ENCODE measurements at regions not wholly inside any gene's neighbourhood (a gene's known extent, or its start where the extent isn't known, plus 50 kb on each side); places are given as distances from the start of the nearest gene placed in this dataset.

DNA sequence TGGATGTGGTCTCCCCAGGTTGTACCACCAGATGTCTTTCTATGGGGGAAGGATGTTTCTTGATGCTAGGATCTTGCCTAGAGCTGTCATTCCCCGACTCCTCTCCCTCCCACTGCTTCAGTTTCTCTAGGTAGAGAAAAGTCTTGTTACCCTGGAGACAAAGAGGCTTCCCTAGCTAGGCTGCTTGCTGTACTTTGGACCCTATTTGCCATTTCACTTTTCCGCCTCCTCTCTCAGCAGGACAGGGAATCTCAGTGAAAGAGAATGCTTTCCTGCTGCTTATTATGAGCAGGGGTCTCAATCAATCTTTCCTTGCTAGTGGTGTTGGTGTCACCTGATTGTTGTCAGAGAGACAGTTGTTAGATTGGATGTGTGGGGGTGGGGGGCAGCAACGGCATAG lies 818.8 kb upstream of the GYPC start:
- TF ChIP-seq CTCF (IDR thresholded peaks at IDR 0.05; ENCODE audit: insufficient read depth, low read depth, low read length): no peak
- no peak for DNase-seq (ENCODE audit: low read depth)
- H3K4me3 ChIP-seq (ENCODE audit: low read depth, low read length): no peak overlapping the region

DNA sequence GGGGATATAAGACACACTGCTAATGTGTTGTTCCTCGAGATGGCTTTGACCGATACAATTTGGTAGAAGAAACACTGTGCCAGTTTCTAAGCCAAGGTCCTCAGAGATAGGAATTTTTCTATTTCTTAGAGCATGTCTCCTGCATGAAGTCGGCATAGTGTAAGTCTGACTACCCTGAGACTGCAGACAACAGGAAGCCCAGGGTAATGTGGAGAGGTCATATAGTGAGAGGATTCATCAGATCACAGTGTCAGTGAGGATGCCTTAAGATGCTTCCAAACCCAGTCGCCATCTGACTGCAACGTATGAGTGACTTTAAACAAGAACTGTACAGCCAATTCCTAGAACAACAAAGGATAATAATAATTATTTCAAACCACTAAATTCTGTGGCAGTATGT lies 818.3 kb upstream of the GYPC start:
- no peak overlapping the region for H3K4me3 ChIP-seq (ENCODE audit: low read depth, low read length)
- no peak for DNase-seq (ENCODE audit: low read depth)
- no peak for TF ChIP-seq CTCF (IDR thresholded peaks at IDR 0.05; ENCODE audit: insufficient read depth, low read depth, low read length)

- DNase-seq (ENCODE audit: low read depth): no peak
- no peak for TF ChIP-seq CTCF (IDR thresholded peaks at IDR 0.05; ENCODE audit: insufficient read depth, low read depth, low read length)
- H3K4me3 ChIP-seq (ENCODE audit: low read depth, low read length): no peak overlapping the region
Observed at GRCh38 chr2:125839945-125840344, 816.0 kb upstream of the GYPC start.

- DNase-seq (ENCODE audit: low read depth): no peak
- H3K4me3 ChIP-seq (ENCODE audit: low read depth, low read length): no peak overlapping the region
- no peak for TF ChIP-seq CTCF (IDR thresholded peaks at IDR 0.05; ENCODE audit: insufficient read depth, low read depth, low read length)
Observed at GRCh38 chr2:125842041-125842440, 813.9 kb upstream of the GYPC start.

DNA sequence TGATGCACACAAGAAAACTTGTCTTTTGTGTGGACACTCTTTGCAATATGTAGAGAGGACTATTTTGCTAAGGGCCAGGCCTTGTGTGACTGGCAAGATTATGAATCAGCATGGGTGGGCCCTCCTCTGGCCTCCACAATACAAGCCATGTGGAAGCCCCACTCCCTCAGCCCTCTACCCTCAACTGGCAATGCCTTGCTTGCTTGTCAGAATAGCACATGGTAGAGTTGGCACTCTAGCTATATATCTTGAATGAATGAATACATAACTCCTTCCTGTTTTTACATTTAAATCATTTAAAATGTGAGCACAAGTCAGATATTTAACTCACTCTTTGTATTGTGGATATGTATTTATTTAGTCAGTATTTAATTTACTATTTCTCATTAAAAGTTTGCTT lies 805.4 kb upstream of the GYPC start:
- no peak for DNase-seq (ENCODE audit: low read depth)
- TF ChIP-seq CTCF (IDR thresholded peaks at IDR 0.05; ENCODE audit: insufficient read depth, low read depth, low read length): no peak
- no peak overlapping the region for H3K4me3 ChIP-seq (ENCODE audit: low read depth, low read length)

DNA sequence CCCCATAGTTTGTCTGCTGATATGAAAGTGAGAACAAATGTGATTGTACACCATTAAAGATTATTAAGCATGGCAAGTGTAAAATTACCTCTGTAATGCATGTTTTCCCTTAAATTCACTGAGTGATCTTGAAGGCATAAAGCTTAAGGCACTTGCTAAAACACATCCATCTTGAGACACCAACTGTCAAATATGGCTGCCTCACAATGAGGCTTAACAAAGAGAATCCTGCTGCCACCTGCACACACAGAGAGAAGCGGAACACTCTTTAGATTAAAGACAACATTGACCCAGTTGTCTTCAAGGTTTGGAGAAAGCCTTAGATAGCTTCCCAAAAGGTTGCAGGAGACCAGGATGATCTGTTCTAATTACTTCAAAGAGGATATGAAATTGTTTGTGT lies 803.6 kb upstream of the GYPC start:
- TF ChIP-seq CTCF (IDR thresholded peaks at IDR 0.05; ENCODE audit: insufficient read depth, low read depth, low read length): no peak
- DNase-seq (ENCODE audit: low read depth): no peak
- H3K4me3 ChIP-seq (ENCODE audit: low read depth, low read length): no peak overlapping the region

- TF ChIP-seq CTCF (IDR thresholded peaks at IDR 0.05; ENCODE audit: insufficient read depth, low read depth, low read length): no peak
- DNase-seq (ENCODE audit: low read depth): no peak
- H3K4me3 ChIP-seq (ENCODE audit: low read depth, low read length): no peak overlapping the region
Observed at GRCh38 chr2:125853626-125854025, 802.3 kb upstream of the GYPC start.
